Embryonic facial prominence (tissue), 1 donor: ENCODE measurements at regions not wholly inside any gene's neighbourhood (a gene's known extent, or its start where the extent isn't known, plus 50 kb on each side); places are given as distances from the start of the nearest gene placed in this dataset.
"Not testable (repeated sequence)": the region's sequence is repeated elsewhere in the genome, so short reads cannot be mapped to it uniquely, and the experiment has no call there.

Source experiments
- DNase-seq: peaks from one replicate; pipeline ENCODE4 v3.0.0-alpha.2; 2016; ENCODE audit errors: extremely low spot score

DNA sequence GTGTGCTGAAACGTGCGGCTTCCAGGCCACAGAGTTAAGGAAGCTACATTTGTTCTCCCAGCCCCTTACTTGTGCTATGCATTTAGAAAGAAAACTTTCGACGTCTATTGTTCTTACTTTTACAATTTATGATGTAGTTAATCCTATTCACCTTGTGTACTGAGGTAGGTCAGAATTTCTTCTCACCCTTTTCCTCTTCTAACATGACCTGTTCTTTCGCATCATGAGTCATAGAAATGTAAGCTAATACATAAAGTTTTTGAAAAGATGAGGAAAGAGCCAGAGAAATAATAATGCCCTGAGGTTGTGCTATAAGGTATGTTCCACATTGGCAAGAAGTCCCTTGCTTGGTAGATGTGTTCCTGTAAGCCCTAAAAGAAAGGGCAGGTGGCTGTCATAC is 298.3 kb downstream of the TRIML1 start:
- no peak for DNase-seq

DNA sequence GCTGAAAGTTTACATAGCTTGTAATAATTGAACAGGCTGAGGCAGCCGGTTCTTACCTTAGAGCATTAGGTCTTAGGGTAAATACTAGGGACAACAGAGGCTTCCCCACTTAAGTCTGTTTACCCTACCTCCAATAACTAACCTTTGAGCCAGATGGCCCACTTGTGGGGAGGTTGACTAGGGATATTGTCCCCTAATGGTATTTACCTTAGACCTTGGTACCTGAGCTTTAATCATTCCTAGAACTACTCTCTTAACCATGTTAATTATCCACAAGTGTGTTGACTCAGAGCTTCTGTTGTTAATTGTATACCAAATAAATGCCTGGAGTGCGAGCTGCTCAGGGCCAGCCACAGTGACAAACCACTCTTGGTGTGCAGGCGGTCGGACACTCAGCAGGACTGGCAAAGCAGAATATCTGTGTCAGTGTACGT is 299.2 kb downstream of the TRIML1 start:
- DNase-seq, result not testable (repeated sequence)

DNA sequence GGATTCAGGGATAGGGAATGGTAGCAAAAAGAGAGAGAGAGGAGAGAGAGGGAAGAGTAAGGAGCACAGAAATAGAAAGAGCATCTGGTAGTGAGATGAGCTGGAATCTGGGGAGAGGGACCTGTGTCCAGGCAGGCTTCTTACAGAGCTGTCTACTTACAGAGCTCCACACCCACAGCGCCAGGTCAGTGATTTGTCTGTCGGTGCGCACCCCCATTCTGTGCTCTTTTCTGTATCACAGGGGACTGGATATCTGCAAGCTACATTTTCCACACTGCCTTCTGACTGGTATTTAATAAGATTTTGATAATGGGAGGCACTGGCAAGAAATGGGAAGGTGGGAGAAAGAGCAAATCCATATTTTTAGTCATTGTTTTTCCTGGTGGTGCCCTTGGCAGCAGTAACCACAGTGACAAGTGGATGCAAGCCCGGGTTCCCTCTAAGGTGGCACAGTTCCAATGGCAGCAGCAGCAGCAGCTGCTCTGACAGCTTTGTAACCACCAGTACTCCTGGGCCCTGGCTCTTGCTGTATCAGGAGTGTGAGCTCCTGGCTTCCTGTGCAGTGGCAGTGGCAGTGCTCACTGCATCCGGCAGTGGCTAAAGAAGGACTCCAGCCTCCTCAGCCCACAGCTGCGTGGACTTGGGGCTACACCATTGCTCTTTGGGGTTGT is 300.5 kb downstream of the TRIML1 start:
- DNase-seq, result no peak

- DNase-seq, result no peak
These were observed 305.3 kb downstream of the TRIML1 start for GRCh38 chr4:188444500-188444899.

GRCh38 chr4:188448996-188449395 is 309.8 kb downstream of the TRIML1 start:
- not testable (repeated sequence) for DNase-seq

DNA sequence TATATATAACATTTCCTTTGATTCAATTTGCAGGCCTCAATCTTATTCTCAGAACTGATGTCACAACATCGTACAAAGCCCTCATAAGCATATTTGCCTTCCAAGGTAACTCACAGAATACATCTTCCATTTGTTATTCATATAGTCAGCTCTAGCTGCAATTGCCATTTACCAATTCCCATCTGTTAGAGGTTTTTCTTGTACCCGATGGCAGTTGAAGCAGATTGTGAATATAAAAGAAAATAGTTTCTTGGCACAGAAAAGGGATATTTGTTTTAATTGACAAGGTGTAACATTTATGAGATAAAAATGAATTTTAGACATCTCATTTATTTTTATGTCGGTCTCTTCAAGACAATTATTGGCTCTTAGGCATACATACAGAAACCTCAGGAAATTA is 311.3 kb downstream of the TRIML1 start:
- no peak for DNase-seq

DNA sequence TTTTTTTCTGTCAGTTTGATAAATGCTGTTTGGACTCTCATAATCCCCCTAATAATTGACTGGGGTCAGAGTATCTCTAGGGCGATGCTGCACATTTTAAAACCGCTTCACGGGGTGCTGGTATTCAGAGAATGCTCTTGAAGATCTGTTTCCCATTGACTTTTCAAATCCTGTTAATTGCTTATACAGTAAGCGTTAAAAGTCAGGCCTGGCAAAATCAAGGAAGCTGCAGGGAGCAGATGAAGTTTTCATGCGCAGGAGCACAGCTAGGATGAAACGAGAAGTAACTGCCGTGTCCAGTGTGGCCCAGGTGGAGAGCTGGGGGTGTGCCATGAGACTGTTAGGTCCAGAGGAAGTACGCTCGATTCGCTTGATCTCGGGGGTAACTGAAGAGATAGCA is 312.9 kb downstream of the TRIML1 start:
- no peak for DNase-seq

DNA sequence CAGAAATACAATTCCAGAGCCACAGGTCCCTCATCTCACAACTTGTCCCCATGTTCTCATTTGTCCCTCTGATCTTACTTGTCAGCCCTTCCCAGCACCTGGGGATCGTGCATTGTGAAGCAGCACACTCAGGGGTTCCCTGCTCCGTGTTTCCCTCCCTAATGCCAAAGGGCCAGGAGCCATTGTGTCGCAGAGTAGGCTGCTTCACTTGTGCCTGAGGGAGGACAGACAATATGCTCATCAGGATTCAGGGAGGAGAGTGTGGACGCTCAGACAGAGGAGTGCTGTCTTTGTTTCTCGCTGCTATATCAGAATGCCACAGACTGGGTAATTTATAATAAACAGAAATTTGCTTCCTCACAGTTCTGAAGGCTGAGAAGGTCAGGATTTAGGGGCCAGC is 315.3 kb downstream of the TRIML1 start:
- DNase-seq, result no peak

DNA sequence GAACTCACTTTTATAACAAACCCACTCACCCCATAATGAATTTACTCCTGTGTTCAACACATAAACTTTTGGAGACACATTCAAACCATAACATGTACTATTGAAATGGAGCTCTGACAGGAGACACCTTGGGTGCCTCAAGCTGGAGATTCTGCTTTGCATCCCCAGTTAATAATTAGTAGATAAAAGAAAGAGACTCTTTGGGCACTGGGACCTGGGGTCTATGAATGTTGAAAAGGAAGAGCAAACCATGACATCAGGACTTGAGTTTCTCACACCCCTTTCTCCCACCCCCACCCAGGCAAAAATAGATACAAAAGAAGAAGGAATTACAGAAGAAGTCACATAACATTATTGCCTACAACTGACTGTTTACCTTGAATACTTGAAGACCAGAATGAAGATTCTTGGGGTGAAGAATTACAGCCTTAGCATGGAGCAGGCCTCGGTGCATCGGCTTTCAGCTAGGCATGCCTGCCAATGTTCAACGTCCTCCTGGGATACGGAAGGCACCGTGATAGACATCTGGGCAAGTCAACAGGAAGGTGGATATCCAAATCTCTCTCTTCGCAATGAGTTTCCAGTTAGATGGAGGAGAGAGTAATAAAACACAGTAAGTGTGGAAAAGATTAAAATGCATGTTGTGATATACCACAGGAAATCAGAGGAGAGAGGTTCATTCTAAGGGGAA is 316.0 kb downstream of the TRIML1 start:
- no peak for DNase-seq

DNA sequence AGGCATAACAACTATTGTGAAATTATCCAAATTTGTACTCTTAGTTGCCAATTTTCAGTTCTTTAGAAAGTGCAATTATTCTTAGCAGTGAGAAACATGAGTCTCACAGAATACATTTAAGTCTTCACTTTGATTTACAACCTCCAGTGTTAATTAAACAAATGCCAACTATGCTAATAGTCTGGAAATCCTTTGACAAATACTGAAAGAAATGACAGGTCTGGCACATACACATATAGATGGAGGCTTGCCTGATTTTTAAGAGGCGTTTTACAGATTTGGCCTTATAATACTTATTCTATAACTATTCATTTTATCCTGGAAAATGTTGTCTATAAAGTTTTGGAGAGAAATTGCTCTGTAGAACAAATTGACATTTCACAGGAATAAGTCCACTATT is 320.1 kb downstream of the TRIML1 start:
- DNase-seq, result no peak

GRCh38 chr4:188463909-188464308 is 324.7 kb downstream of the TRIML1 start:
- DNase-seq, result no peak

DNA sequence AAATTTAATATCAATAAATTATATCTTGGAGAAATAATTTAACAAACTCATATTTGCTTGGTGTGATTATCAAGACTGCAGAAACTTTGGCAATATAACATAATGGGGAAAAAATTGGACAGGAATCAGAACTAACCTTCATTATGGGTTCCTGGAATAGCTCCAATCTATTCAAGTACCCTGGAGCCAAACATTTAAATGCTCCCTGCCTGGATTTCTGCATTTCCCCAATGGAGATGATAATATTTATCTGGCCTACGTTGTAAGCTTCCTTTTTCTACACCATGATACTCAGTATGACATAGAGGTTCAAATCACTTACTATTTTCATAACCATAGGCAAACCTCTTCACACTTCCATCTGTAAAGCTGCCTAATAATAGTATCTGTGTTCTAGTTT is 326.8 kb downstream of the TRIML1 start:
- DNase-seq, result no peak

DNA sequence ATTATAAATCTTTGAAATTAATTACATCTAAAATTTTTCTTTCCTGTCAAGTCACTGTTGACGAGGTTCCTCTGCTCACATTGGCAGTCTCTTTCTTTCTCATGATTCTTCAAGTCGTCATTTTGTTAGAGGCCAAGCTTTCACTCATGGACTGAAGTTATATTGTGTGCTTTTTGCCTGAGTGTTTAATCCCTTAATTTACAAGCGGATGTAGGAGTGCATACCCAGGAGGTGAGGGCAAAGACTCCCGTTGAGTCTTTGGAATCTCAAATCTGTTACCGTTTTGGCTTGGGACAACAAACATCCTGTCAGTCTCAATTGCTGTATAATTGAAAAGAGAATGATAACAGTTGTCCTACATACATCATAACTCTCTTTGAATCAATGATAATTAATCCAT is 345.0 kb downstream of the TRIML1 start:
- DNase-seq, result no peak

DNA sequence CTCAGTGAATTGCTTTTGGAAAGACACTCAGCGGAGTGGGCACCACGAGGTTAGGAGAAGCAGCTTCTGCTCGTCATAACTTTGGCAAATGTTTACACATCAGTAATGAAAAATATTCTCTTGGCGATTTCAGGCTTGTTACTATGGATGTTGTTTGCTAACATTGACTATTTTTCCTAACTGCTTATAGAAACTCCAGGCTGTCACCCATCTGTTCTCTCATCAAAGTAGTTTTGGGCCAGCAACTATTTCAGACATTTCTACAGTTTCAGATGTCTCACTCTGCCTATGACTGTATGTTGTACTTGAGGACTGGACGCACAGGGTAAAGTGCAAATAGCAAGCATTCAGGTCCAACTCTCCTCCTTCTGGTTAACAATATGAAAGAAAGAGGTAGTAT is 346.7 kb downstream of the TRIML1 start:
- DNase-seq, result no peak

GRCh38 chr4:188492886-188493285 is 353.6 kb downstream of the TRIML1 start:
- DNase-seq, result no peak

GRCh38 chr4:188495169-188495568 is 355.9 kb downstream of the TRIML1 start:
- no peak for DNase-seq

DNA sequence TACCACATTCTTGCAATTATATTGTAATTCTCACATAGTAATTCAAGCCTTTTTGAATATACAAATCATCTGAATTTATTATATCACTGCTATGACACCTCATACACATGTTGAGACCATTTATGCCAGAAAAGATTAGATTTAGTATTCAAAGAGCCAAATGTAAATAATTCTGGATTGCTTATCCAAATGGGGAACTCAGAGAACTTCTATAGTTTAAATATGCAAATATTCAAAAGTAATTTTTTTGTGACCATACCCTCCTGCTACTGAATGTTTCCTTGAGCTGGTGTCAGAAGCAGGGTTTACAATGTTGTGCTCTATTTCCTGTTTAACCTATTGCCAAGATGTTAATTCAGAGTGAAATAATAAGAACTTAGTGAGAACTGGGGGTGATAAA is 372.2 kb downstream of the TRIML1 start:
- no peak for DNase-seq

DNA sequence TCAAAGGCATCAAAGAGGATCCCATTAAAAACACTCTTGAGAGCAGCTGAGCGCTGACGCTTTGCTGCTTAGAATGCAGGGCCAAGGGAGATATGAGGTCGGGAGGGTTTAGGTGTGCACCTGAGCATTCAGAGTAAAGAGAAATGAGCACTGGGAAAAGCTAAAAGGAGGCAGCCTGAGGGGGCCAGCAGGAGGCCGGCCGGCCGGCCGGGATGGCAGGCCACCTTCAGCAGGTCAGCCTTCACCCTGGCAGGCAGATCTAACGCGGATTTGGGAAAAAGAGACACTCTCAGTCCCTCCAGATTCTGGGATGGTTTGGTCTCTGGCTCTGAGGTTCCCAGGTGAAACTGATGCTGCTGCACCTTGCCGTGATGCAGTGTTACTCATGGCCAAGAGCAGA is 393.5 kb downstream of the TRIML1 start:
- DNase-seq, result no peak

DNA sequence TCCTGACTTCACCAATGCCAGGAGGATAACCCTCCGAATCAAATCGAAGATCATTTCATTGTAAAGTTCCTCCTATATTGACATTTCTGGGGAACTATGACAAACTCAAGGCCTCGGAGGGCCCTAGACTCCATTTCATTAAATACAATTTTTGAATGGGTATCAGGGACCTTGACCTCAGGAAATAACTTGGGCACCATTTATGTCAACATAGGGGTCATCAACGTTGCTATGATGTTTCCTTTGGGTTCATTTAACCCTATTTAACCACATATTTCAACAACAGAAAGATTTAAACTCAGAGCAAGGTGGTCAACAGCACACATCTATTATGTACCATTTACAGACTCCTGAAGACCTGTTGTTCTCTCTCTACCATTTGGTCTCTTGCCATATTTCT is 395.1 kb downstream of the TRIML1 start:
- DNase-seq, result no peak

DNA sequence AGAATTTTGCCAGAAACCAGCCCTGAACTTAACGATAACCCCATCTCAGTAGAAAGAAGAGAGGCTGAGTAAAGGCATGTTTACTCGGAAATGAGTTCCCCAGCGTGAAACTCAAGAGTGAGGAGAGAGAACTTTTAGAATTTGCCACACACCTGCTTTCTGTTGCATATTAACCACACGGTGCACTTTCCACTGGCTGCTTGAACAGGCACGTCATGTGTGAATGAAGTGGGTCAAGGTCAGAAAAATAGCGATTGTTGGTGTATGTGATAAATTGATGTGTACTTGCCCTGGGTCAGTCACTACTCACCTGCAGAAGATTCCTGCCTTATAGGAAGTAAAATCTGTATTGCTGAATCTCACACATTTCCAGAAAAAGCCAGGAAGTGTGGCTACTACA is 395.7 kb downstream of the TRIML1 start:
- DNase-seq, result no peak

DNA sequence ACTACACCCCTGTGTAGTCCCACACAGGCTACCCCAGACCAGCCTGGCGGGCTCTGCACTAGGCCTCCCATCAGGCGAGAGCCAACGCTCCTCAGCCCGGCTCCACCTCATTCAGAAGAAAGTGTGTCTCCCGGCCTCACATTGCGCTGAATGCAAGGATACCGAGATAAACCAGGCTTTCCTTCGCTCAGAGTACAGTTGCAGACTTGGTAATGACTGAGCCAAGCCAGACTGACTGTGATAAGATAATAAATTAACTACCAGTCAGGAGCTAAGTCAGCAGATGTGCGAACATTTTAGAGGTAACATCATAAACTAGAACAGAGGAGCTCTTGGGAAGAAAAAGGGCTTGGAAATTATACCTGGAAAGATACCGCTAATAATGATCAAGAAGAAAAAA is 397.6 kb downstream of the TRIML1 start:
- DNase-seq, result no peak

GRCh38 chr4:188550296-188550695 is 411.1 kb downstream of the TRIML1 start:
- DNase-seq, result no peak

DNA sequence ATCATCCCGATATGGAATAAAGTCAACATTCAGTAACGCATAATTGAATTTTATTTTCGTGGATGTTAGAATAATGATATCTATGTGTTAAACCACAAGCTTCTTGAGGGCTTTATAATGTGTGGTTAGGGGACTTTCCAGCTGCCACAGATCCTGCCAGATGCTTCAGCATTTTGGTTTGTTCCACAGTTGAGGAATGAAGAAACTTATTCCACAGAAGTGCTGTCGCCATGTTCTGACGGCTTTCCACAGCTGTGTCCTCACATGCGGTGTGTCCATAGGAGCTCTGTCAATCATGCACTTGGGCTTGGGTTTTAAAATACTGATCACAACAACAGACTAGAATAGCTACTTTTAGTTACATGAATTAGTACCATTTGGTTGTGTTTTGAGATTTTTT is 411.9 kb downstream of the TRIML1 start:
- DNase-seq, result peak; percentile 8
